RWPE1 (cell line): ENCODE measurements at regions not wholly inside any gene's neighbourhood (a gene's known extent, or its start where the extent isn't known, plus 50 kb on each side); places are given as distances from the start of the nearest gene placed in this dataset.

ENCODE experiments used
- CTCF ChIA-PET: fragments of 350-600 bp; sonication (Branson Sonifier 250); formaldehyde crosslinking; extraction: SDS; loops from one replicate; lab custom pipeline; 2021; lab: Yijun Ruan, JAX
- POLR2A ChIA-PET: fragments of 400-600 bp; formaldehyde crosslinking; extraction: SDS; loops from one replicate; lab custom pipeline; 2020; ENCODE audit warnings: antibody characterized with exemption; ENCODE audit not compliant: low non-redundant PET; lab: Yijun Ruan, JAX
- DNase-seq: peaks from one replicate; pipeline ENCODE4 v3.0.0; 2012; ENCODE audit warnings: low spot score
- H3K27ac ChIP-seq: fragments of 450-650 bp; 2 replicates; pipeline ENCODE4 v1.5.1; 2017
- CTCF ChIP-seq: fragments of 450-650 bp; conservative IDR thresholded peaks from 2 replicates; pipeline ENCODE4 v1.5.1; 2017; ENCODE audit warnings: low read depth, mild to moderate bottlenecking

- CTCF ChIA-PET = no interaction called here
- no peak for TF ChIP-seq CTCF
- no peak overlapping the region for H3K27ac ChIP-seq
- POLR2A ChIA-PET = no interaction called here
- no peak for DNase-seq
These were observed 219.7 kb upstream of the LRIG1 start for GRCh38 chr3:66720508-66720907.

- no peak for TF ChIP-seq CTCF
- POLR2A ChIA-PET = no interaction called here
- peak; percentile 1 for DNase-seq
- CTCF ChIA-PET = interaction anchor here (0.6 kb wide), 1 partner anchor 313 kb away, joined by 3 read pairs; no protein-coding TSS in a partner anchor
- H3K27ac ChIP-seq = no peak overlapping the region
These were observed 221.9 kb upstream of the LRIG1 start for GRCh38 chr3:66722675-66723074.

GRCh38 chr3:66723231-66723630 is 222.4 kb upstream of the LRIG1 start:
- DNase-seq = no peak
- no peak for TF ChIP-seq CTCF
- POLR2A ChIA-PET = no interaction called here
- H3K27ac ChIP-seq = no peak overlapping the region
- CTCF ChIA-PET = no interaction called here

- CTCF ChIA-PET = no interaction called here
These were observed 229.0 kb upstream of the LRIG1 start for GRCh38 chr3:66729687-66730393.

GRCh38 chr3:66738625-66739365 is 238.0 kb upstream of the LRIG1 start:
- no peak for TF ChIP-seq CTCF
- POLR2A ChIA-PET = no interaction called here
- H3K27ac ChIP-seq = no peak overlapping the region
- CTCF ChIA-PET = no interaction called here
- DNase-seq = no peak

More at GRCh38 chr3:66729687-66730393, 229.0 kb upstream of the LRIG1 start:
- POLR2A ChIA-PET = no interaction called here
- no peak for TF ChIP-seq CTCF
- no peak for DNase-seq
- H3K27ac ChIP-seq = no peak overlapping the region

GRCh38 chr3:66740260-66740659 is 239.4 kb upstream of the LRIG1 start:
- ChIA-PET CTCF (no interaction called here), POLR2A (no interaction called here)
- no peak for TF ChIP-seq CTCF
- H3K27ac ChIP-seq = no peak overlapping the region
- DNase-seq = no peak
